WTC11 (cell line): ENCODE measurements at regions not wholly inside any gene's neighbourhood (a gene's known extent, or its start where the extent isn't known, plus 50 kb on each side); places are given as distances from the start of the nearest gene placed in this dataset.

Experiments used
- ATAC-seq: fragments of 200-7000 bp; cut with Tn5 transposase; 2 replicates; pipeline ENCODE4 v1.10.0; 2021; ENCODE audit warnings: mild to moderate bottlenecking, moderate library complexity
- CTCF ChIA-PET: fragments of 300-600 bp; sonication (Branson Sonifier 250); formaldehyde crosslinking; loops from one replicate; lab custom pipeline; 2021; ENCODE audit warnings: antibody characterized with exemption; lab: Charles Lee
- POLR2A ChIA-PET: fragments of 350-600 bp; sonication (Branson Sonifier 250); formaldehyde crosslinking; loops from one replicate; lab custom pipeline; 2021; ENCODE audit warnings: antibody characterized with exemption; lab: Charles Lee
- DNase-seq: peaks from one replicate; pipeline ENCODE4 v3.0.0; 2021; ENCODE audit warnings: low spot score
- H3K27ac Mint-ChIP-seq: 2 replicates; pipeline ENCODE4 v1.8.0; 2021; ENCODE audit warnings: mixed read lengths
- H3K27me3 Mint-ChIP-seq: 2 replicates; pipeline ENCODE4 v1.8.0; 2021; ENCODE audit warnings: low read depth, mild to moderate bottlenecking, moderate library complexity, mixed read lengths
- H3K36me3 Mint-ChIP-seq: 2 replicates; pipeline ENCODE4 v1.8.0; 2021; ENCODE audit warnings: mixed read lengths
- H3K4me1 Mint-ChIP-seq: 2 replicates; pipeline ENCODE4 v1.8.0; 2022; ENCODE audit warnings: mixed read lengths
- H3K4me3 Mint-ChIP-seq: 2 replicates; pipeline ENCODE4 v1.8.0; 2021; ENCODE audit warnings: mild to moderate bottlenecking, moderate library complexity, mixed read lengths
- H3K9me3 Mint-ChIP-seq: 2 replicates; pipeline ENCODE4 v1.8.0; 2021; ENCODE audit warnings: mixed read lengths
- IRF2 ChIP-seq: sonication (generic); formaldehyde crosslinking; IDR thresholded peaks from 2 replicates; pipeline ENCODE4 v1.8.0; 2022; ENCODE audit warnings: low read depth, missing genetic modification reagents, borderline replicate concordance
- JAZF1 ChIP-seq: fragments of 250-450 bp; sonication (Bioruptor Pico); IDR thresholded peaks from 2 replicates; pipeline ENCODE4 v1.9.0; 2021; ENCODE audit warnings: moderate library complexity, mild to moderate bottlenecking, inconsistent platforms
- SMAD4 ChIP-seq: sonication (generic); formaldehyde crosslinking; IDR thresholded peaks from 2 replicates; pipeline ENCODE4 v1.8.0; 2022; ENCODE audit warnings: mild to moderate bottlenecking, missing genetic modification reagents
- SP1 ChIP-seq: sonication (generic); formaldehyde crosslinking; conservative IDR thresholded peaks from 2 replicates; pipeline ENCODE4 v1.8.1; 2022; ENCODE audit warnings: missing genetic modification reagents
- TCF7 ChIP-seq: sonication (generic); formaldehyde crosslinking; IDR thresholded peaks from 2 replicates; pipeline ENCODE4 v1.8.0; 2022; ENCODE audit warnings: mild to moderate bottlenecking, low read depth, missing genetic modification reagents, moderate library complexity
- ZNF219 ChIP-seq: sonication (generic); formaldehyde crosslinking; IDR thresholded peaks from 2 replicates; pipeline ENCODE4 v1.8.0; 2023; ENCODE audit warnings: missing genetic modification reagents, mild to moderate bottlenecking, borderline replicate concordance
- TF ChIP-seq, protein P1 (sequence below): fragments of 250-450 bp; sonication (Bioruptor Pico); IDR thresholded peaks from 2 replicates; pipeline ENCODE4 v2.1.2; 2022; ENCODE audit warnings: mild to moderate bottlenecking, moderate library complexity
- TF ChIP-seq, protein P2 (sequence below): fragments of 250-450 bp; sonication (Bioruptor Pico); IDR thresholded peaks from 2 replicates; pipeline ENCODE4 v1.9.0; 2021; ENCODE audit warnings: mild to moderate bottlenecking, borderline replicate concordance
- TF ChIP-seq, protein P3 (sequence below): fragments of 250-450 bp; sonication (Bioruptor Pico); conservative IDR thresholded peaks from 2 replicates; pipeline ENCODE4 v1.9.0; 2021; ENCODE audit warnings: mild to moderate bottlenecking
- TF ChIP-seq, protein P4 (sequence below): sonication (generic); formaldehyde crosslinking; IDR thresholded peaks from 2 replicates; pipeline ENCODE4 v1.8.0; 2023; ENCODE audit warnings: mild to moderate bottlenecking, missing genetic modification reagents
- TF ChIP-seq, protein P5 (sequence below): sonication (generic); formaldehyde crosslinking; IDR thresholded peaks from 2 replicates; pipeline ENCODE4 v1.8.0; 2022; ENCODE audit warnings: mild to moderate bottlenecking, missing genetic modification reagents
- TF ChIP-seq, protein P6 (sequence below): sonication (generic); formaldehyde crosslinking; IDR thresholded peaks from 2 replicates; pipeline ENCODE4 v1.8.1; 2022; ENCODE audit warnings: mild to moderate bottlenecking, missing genetic modification reagents, moderate library complexity, borderline replicate concordance
- TF ChIP-seq, protein P7 (sequence below): sonication (generic); formaldehyde crosslinking; IDR thresholded peaks from 2 replicates; pipeline ENCODE4 v1.8.1; 2022; ENCODE audit warnings: low read depth, missing genetic modification reagents, borderline replicate concordance

DNA sequence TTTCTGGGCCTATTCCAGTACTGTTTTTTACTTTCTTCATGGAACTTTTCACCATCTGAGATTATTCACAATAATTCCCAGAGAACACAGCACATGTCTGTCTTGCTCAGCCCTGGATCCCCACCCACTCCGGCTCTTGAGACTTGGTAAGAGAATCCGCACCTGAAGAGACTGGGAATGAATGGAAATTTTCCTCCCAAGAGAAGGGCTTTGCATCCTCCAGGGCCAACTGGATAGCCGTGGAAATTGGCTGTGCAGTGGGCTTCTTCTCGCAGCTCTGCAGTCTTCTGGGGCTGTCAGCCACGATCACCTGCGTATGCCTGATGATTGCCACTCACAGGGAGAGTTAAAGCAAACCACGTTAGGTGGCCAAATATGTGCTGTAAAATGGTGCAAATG lies 159.1 kb downstream of the THBS2 start (continued):
- TF ChIP-seq, protein P1, sequence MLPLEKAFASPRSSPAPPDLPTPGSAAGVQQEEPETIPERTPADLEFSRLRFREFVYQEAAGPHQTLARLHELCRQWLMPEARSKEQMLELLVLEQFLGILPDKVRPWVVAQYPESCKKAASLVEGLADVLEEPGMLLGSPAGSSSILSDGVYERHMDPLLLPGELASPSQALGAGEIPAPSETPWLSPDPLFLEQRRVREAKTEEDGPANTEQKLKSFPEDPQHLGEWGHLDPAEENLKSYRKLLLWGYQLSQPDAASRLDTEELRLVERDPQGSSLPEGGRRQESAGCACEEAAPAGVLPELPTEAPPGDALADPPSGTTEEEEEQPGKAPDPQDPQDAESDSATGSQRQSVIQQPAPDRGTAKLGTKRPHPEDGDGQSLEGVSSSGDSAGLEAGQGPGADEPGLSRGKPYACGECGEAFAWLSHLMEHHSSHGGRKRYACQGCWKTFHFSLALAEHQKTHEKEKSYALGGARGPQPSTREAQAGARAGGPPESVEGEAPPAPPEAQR (CRISPR knock-in tag), result no peak
- TF ChIP-seq, all 79 proteins: peak for 0

DNA sequence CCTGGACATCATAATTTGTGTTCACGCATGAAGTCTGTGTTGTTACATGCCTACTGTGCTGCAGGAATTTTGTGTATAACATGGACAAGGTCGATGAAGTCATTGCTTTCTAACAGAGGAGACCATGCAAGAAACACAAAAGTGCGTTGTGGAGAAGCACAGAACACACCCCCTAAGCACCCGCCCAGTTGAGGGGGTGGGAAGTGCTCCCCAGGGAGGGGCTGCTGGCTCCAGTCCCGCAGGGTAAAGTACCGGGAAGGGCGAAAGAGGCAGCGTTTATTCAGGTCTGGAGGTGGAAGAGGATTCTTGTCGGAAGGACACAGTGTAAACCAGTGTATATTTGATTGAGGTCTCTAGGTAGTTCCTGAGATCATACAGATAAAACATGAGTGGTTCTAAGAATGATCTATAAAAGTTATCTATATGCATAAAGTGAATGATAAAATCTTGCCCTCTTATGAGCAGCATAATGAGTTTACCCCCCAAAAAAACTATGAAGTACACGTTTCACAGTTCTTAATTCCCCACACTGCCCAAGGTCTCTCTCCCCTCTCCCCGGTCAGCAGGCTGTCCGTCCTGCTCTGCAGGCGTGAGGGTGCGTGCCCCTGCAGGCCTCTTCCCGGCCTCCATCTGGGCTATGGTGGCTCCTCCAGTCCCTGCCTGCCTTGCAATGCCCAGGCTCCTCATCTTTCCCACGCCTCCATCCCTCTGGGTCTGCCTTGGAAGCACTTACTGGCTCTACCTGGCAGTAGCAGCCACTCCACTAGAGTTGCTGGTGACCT lies 159.7 kb downstream of the THBS2 start:
- H3K27ac Mint-ChIP-seq, result no peak overlapping the region
- CTCF ChIA-PET, result no interaction called here

DNA sequence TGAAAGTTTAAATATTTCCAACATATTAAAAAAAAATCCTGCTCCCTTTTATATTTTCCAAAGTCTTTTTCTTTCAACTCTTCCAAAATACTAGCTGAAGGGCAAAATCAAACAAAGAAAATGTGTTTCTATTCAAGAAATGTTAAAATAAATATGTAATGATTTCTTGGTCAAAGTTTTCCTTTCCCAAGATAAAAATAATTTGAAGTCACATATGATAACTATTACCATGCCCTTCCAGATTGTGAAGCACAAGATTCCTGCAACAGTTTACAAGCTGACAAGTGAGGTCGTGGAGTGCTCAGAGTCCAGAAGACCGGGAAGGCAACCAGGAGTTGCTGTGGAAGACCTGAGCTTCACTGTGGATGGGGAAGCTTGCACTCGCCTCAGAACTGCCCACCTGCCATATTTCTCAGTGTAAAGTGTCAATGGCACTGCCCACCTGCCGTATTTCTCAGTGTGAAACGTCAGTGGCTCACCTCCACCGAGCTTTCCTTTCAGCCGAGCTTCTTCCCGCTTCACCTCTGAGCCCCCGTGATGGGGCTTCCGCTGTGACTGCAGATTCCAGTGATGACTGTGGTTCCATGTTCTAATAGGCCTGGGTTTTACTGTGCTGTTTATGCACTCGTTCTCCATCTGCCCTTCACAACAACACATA lies 160.5 kb downstream of the THBS2 start:
- Mint-ChIP-seq H3K4me3 (no peak overlapping the region), H3K4me1 (peaks cover 11% of the 10 kb centered on the region), H3K9me3 (peaks cover 75% of the 10 kb centered on the region), H3K36me3 (peaks cover 55% of the 10 kb centered on the region), H3K27ac (no peak overlapping the region), H3K27me3 (peaks cover 3% of the 10 kb centered on the region)
- ATAC-seq (no peak), DNase-seq (no peak)
- ChIA-PET POLR2A (no interaction called here), CTCF (no interaction called here)
- no peak for TF ChIP-seq TCF7 (CRISPR knock-in tag)
- TF ChIP-seq IRF2 (CRISPR knock-in tag), result no peak
- TF ChIP-seq SP1 (CRISPR knock-in tag), result no peak
- TF ChIP-seq, protein P2, sequence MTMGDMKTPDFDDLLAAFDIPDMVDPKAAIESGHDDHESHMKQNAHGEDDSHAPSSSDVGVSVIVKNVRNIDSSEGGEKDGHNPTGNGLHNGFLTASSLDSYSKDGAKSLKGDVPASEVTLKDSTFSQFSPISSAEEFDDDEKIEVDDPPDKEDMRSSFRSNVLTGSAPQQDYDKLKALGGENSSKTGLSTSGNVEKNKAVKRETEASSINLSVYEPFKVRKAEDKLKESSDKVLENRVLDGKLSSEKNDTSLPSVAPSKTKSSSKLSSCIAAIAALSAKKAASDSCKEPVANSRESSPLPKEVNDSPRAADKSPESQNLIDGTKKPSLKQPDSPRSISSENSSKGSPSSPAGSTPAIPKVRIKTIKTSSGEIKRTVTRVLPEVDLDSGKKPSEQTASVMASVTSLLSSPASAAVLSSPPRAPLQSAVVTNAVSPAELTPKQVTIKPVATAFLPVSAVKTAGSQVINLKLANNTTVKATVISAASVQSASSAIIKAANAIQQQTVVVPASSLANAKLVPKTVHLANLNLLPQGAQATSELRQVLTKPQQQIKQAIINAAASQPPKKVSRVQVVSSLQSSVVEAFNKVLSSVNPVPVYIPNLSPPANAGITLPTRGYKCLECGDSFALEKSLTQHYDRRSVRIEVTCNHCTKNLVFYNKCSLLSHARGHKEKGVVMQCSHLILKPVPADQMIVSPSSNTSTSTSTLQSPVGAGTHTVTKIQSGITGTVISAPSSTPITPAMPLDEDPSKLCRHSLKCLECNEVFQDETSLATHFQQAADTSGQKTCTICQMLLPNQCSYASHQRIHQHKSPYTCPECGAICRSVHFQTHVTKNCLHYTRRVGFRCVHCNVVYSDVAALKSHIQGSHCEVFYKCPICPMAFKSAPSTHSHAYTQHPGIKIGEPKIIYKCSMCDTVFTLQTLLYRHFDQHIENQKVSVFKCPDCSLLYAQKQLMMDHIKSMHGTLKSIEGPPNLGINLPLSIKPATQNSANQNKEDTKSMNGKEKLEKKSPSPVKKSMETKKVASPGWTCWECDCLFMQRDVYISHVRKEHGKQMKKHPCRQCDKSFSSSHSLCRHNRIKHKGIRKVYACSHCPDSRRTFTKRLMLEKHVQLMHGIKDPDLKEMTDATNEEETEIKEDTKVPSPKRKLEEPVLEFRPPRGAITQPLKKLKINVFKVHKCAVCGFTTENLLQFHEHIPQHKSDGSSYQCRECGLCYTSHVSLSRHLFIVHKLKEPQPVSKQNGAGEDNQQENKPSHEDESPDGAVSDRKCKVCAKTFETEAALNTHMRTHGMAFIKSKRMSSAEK, result no peak
- TF ChIP-seq SMAD4, result no peak
- TF ChIP-seq, protein P3, sequence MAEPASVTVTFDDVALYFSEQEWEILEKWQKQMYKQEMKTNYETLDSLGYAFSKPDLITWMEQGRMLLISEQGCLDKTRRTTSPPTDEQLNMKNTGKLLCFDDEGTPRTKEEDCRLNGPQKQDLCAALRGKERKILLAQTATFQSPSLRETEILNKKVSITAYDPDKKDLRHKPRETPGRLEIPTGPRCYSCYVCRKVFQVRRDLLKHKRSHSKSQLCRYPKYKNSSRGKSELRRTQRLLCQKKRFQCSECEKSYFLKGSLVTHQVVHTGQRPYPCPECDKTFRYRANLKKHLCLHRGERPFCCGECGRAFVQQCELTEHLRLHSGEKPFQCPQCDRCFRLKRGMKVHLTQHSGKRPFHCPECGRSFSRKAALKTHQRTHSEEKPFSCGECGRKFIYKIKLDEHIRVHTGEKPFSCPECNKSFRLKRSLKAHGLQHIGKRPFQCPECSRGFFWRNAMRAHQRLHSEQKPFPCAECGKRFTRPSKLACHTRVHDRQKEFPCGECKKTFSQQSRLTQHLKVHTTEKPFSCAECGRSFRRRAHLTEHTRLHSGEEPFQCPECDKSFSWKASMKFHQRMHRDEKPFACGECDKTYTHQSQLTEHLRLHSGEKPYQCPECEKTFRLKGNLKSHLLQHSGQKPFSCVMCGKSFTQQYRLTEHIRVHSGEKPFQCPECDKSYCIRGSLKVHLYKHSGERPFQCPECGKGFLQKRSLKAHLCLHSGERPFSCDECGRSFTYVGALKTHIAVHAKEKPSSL, result no peak
- TF ChIP-seq, protein P4, sequence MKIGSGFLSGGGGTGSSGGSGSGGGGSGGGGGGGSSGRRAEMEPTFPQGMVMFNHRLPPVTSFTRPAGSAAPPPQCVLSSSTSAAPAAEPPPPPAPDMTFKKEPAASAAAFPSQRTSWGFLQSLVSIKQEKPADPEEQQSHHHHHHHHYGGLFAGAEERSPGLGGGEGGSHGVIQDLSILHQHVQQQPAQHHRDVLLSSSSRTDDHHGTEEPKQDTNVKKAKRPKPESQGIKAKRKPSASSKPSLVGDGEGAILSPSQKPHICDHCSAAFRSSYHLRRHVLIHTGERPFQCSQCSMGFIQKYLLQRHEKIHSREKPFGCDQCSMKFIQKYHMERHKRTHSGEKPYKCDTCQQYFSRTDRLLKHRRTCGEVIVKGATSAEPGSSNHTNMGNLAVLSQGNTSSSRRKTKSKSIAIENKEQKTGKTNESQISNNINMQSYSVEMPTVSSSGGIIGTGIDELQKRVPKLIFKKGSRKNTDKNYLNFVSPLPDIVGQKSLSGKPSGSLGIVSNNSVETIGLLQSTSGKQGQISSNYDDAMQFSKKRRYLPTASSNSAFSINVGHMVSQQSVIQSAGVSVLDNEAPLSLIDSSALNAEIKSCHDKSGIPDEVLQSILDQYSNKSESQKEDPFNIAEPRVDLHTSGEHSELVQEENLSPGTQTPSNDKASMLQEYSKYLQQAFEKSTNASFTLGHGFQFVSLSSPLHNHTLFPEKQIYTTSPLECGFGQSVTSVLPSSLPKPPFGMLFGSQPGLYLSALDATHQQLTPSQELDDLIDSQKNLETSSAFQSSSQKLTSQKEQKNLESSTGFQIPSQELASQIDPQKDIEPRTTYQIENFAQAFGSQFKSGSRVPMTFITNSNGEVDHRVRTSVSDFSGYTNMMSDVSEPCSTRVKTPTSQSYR (CRISPR knock-in tag), result no peak
- TF ChIP-seq, protein P5, sequence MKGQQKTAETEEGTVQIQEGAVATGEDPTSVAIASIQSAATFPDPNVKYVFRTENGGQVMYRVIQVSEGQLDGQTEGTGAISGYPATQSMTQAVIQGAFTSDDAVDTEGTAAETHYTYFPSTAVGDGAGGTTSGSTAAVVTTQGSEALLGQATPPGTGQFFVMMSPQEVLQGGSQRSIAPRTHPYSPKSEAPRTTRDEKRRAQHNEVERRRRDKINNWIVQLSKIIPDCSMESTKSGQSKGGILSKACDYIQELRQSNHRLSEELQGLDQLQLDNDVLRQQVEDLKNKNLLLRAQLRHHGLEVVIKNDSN (CRISPR knock-in tag), result no peak
- TF ChIP-seq, protein P6, sequence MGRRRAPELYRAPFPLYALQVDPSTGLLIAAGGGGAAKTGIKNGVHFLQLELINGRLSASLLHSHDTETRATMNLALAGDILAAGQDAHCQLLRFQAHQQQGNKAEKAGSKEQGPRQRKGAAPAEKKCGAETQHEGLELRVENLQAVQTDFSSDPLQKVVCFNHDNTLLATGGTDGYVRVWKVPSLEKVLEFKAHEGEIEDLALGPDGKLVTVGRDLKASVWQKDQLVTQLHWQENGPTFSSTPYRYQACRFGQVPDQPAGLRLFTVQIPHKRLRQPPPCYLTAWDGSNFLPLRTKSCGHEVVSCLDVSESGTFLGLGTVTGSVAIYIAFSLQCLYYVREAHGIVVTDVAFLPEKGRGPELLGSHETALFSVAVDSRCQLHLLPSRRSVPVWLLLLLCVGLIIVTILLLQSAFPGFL (CRISPR knock-in tag), result no peak
- TF ChIP-seq JAZF1 (CRISPR knock-in tag), result no peak

More for the DNA sequence above, 159.7 kb downstream of the THBS2 start:
- Mint-ChIP-seq H3K36me3 (peaks cover 50% of the 10 kb centered on the region), H3K9me3 (peaks cover 68% of the 10 kb centered on the region), H3K4me3 (no peak overlapping the region), H3K27me3 (peaks cover 3% of the 10 kb centered on the region), H3K4me1 (peaks cover 17% of the 10 kb centered on the region)
- DNase-seq (no peak), ATAC-seq (no peak)
- TF ChIP-seq, protein P7, sequence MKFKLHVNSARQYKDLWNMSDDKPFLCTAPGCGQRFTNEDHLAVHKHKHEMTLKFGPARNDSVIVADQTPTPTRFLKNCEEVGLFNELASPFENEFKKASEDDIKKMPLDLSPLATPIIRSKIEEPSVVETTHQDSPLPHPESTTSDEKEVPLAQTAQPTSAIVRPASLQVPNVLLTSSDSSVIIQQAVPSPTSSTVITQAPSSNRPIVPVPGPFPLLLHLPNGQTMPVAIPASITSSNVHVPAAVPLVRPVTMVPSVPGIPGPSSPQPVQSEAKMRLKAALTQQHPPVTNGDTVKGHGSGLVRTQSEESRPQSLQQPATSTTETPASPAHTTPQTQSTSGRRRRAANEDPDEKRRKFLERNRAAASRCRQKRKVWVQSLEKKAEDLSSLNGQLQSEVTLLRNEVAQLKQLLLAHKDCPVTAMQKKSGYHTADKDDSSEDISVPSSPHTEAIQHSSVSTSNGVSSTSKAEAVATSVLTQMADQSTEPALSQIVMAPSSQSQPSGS, result no peak
- TF ChIP-seq ZNF219 (CRISPR knock-in tag), result no peak
- POLR2A ChIA-PET, result no interaction called here
